22Rv1 (cell line): ENCODE measurements at regions not wholly inside any gene's neighbourhood (a gene's known extent, or its start where the extent isn't known, plus 50 kb on each side); places are given as distances from the start of the nearest gene placed in this dataset.

ENCODE experiments used
- CTCF ChIP-seq: fragments of 450-650 bp; IDR thresholded peaks from 2 replicates; pipeline ENCODE4 v1.5.1; 2017; ENCODE audit warnings: mild to moderate bottlenecking
- ZFX ChIP-seq: fragments of 450-650 bp; IDR thresholded peaks from 2 replicates; pipeline ENCODE4 v1.6.1; 2017; ENCODE audit warnings: antibody characterized with exemption, borderline replicate concordance

- no peak for TF ChIP-seq CTCF
- no peak for TF ChIP-seq ZFX
Observed at GRCh38 chr7:152572101-152572500, 103.8 kb downstream of the XRCC2 start.
